ENCODE measurements at regions not wholly inside any gene's neighbourhood (a gene's known extent, or its start where the extent isn't known, plus 50 kb on each side); places are given as distances from the start of the nearest gene placed in this dataset.
"Not testable (repeated sequence)": the region's sequence is repeated elsewhere in the genome, so short reads cannot be mapped to it uniquely, and the experiment has no call there.

DNA sequence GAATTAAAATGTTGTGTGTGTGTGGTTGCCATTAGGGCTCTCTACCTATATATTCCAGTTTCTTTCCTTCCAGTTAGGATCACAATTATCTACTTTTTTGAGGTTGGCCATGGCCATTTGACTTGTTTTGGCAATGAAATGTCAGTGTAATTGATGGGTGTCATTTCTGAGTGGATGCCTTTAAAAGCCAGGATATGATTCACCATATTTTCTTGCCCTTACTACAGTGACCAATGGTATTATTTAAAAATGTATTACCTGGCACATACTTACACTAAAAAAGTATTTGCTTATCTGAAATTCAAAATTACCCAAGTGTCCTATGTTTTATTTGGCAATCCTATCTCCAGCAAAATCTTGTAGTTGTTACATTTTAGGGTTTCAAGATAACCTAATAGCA is 258.7 kb upstream of the ACTBL2 start:
- no peaks in the 10 kb centered on the region for H3K36me3 Mint-ChIP-seq (ENCODE audit: insufficient read depth)
- ATAC-seq: no peak

DNA sequence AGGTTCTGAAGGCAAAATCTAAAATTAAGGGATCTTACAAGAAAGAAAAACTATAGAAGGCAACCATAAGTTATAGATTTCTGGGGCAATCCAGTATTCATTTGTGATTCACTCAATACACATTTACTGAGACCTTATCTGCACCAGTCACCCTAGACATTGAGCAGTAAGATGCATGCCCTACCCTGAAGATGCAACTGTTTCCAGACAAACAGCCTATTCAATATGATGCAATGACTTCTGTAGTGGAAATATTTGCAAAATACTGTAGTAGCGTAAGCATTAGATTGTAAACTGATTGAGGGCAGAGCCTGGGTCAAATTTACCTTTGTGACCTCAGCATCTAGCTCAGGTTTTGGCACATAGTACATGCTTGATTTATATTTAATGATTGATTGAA is 256.2 kb upstream of the ACTBL2 start:
- no peak for DNase-seq
- peaks cover 4% of the 10 kb centered on the region for H3K27me3 Mint-ChIP-seq (ENCODE audit: low read depth)
- H3K36me3 Mint-ChIP-seq (ENCODE audit: insufficient read depth): no peaks in the 10 kb centered on the region
- ATAC-seq: no peak
- H3K4me3 Mint-ChIP-seq: no peak overlapping the region
- H3K9me3 Mint-ChIP-seq: no peaks in the 10 kb centered on the region
- H3K4me1 Mint-ChIP-seq (ENCODE audit: low read depth): no peaks in the 10 kb centered on the region

More for the DNA sequence above, 258.7 kb upstream of the ACTBL2 start:
- Mint-ChIP-seq H3K9me3 (no peaks in the 10 kb centered on the region), H3K4me1 (ENCODE audit: low read depth) (no peaks in the 10 kb centered on the region), H3K4me3 (no peak overlapping the region), H3K27me3 (ENCODE audit: low read depth) (peaks cover 2% of the 10 kb centered on the region)
- no peak for DNase-seq

DNA sequence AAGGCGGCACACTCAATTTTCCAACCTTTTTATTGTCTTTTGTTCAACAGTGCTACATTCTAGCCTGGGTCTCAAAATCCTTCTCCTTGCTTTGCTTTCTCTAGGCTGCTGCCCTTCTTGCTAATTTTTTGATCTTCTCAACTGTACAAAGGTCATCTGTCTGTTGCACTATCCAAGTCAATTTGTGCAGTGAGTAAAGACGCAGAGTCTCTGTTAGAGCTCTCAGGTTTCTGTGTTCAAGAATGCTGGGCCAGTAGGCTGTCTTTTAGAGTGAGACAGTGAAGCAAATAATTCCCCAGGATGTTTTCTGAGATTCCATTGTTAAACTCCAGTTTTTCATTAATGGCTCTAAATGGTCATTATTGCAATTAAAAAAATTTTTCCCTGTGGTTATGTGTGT is 255.7 kb upstream of the ACTBL2 start:
- Mint-ChIP-seq H3K4me3 (no peak overlapping the region), H3K27me3 (ENCODE audit: low read depth) (peaks cover 4% of the 10 kb centered on the region), H3K9me3 (no peaks in the 10 kb centered on the region), H3K36me3 (ENCODE audit: insufficient read depth) (no peaks in the 10 kb centered on the region), H3K4me1 (ENCODE audit: low read depth) (no peaks in the 10 kb centered on the region)
- no peak for DNase-seq
- ATAC-seq: no peak

DNA sequence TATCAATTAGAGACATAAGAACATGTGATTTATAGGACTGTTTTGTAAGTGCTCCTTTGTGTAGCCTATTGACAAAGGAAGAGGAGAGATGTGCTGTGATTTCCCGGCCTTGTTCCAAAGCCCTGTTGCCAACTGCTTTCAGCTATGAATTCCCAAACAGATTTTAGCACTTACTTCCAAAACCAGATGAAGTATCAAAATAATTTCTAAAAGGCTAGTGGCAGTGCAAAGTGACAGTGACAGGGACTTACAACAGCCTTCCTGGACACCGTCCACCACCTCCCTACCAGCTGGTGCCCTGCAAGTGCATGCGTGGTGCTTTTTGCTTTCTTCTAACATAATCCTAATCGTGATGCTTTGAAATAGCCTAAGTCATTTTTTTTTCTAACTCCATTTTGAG is 254.1 kb upstream of the ACTBL2 start:
- no peak overlapping the region for H3K4me3 Mint-ChIP-seq
- H3K27me3 Mint-ChIP-seq (ENCODE audit: low read depth): peaks cover 4% of the 10 kb centered on the region
- H3K9me3 Mint-ChIP-seq: no peaks in the 10 kb centered on the region
- ATAC-seq (no peak), DNase-seq (no peak)
- H3K4me1 Mint-ChIP-seq (ENCODE audit: low read depth): no peaks in the 10 kb centered on the region
- no peaks in the 10 kb centered on the region for H3K36me3 Mint-ChIP-seq (ENCODE audit: insufficient read depth)

DNA sequence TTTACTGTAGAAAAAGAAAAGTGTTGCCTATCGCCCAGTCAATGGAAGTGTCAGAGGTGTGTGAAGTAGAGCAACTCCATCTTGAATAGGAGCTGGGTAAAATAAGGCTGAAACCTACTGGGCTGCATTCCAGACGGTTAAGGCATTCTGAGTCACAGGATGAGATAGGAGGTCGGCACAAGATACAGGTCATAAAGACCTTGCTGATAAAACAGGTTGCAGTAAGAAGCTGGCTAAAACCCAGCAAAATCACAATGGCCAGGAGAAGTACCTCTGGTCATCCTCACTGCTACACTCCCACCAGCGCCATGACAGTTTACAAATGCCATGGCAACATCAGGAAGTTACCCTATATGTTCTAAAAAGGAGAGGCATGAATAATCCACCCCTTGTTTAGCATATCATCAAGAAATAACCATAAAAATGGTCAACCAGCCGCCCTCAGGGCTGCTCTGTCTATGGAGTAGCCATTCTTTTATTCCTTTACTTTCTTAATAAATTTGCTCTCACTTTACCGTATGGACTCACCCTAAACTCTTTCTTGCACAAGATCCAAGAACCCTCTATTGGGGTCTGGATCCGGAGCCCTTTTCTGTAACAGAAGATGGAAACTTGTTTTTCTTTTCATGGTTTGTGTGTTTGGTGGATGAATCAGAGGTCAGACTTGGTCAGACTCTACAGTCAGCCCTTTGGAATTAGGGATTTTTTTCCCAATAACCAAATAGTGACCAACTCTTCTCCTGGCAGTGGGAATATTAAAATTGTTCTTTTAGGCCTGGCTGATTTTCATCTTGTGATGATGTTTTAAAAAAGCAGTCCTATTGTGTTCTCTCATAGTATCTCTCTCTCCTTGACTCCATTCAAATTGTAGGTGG is 252.9 kb upstream of the ACTBL2 start:
- H3K9me3 Mint-ChIP-seq; H3K36me3 Mint-ChIP-seq (ENCODE audit: insufficient read depth); ATAC-seq; H3K4me3 Mint-ChIP-seq; H3K4me1 Mint-ChIP-seq (ENCODE audit: low read depth); H3K27me3 Mint-ChIP-seq (ENCODE audit: low read depth); DNase-seq: not testable (repeated sequence)

DNA sequence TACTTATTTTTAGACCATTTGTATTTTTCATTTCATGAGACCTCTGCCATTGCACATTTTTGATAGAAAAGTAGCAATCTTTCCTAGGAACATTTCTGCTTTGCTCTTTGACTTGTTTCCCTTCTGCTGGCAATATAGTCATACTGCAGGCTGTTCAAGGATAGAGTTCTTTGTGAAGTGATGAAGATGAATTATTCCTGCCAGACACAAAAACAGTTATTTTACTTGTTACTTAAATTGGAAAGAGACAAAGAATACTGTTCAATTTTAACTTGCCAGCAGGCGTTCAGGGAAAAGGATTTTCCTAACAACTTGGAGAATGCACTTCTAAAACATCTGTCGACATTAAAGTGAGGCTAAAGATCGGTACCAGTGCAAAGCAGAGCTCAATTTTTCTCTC is 251.7 kb upstream of the ACTBL2 start:
- no peak for ATAC-seq
- peaks cover 4% of the 10 kb centered on the region for H3K27me3 Mint-ChIP-seq (ENCODE audit: low read depth)
- no peaks in the 10 kb centered on the region for H3K36me3 Mint-ChIP-seq (ENCODE audit: insufficient read depth)
- no peak for DNase-seq
- H3K4me1 Mint-ChIP-seq (ENCODE audit: low read depth): no peaks in the 10 kb centered on the region
- no peaks in the 10 kb centered on the region for H3K9me3 Mint-ChIP-seq
- H3K4me3 Mint-ChIP-seq: no peak overlapping the region

DNA sequence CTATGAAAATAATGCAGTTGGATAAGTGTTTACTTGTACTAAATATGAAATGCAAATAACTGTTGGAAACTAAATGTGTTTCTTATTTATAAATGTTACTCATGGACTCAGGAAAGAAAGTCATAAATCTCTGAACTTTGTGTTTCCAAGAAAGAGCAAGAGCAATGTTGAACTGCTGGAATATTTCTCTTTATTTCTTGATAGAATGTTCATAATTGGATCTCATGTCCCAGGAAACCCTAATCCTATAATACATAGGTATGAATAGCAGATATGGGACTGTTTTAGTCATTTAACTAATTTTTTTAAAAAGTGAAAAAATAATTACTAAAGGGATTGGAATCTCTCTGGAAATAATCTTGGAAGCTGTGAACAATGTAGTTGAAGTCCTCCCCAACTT is 245.0 kb upstream of the ACTBL2 start:
- DNase-seq (no peak), ATAC-seq (no peak)
- Mint-ChIP-seq H3K27me3 (ENCODE audit: low read depth) (peaks cover 3% of the 10 kb centered on the region), H3K4me3 (no peak overlapping the region), H3K4me1 (ENCODE audit: low read depth) (no peaks in the 10 kb centered on the region), H3K36me3 (ENCODE audit: insufficient read depth) (no peaks in the 10 kb centered on the region), H3K9me3 (peaks cover 4% of the 10 kb centered on the region)

DNA sequence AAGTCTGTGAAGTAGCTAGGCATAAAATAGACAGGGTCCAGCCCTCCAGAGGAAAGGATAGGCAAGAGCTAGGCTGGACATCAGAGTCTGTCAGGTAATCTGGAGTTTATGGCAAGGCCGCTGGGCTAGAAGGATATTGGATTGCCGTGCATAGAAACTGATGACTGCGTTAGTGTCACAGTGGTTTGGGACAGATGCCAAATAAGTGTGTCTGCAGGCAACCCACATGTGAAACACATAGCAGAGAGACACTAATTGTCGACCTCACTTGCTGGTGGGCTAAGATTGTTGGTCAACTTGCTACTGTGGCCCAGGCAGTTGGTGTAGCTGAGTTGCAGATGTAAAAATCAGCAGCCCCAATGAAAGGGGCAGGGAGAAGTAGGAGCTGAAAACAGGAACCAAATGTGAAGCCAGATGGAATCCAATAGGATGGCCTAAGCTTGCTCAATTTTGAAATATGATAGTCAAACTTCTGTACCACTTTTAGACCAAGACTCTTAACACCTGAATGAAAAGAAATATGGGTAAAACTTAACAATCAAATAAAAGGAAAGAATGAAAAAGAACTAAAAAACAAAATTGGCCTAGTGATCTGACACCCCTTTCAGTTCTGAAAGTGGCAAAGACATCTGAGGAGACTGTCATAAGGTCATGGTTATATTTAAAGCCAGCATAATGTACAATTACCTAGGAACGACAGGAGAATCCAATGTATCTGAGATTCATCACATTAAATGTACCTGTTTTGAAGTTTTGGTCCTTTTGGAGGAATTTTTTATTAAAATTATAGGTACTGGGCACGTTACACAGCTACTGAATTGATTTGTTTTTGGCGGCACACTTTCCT is 243.3 kb upstream of the ACTBL2 start:
- Mint-ChIP-seq H3K4me3 (no peak overlapping the region), H3K36me3 (ENCODE audit: insufficient read depth) (no peaks in the 10 kb centered on the region), H3K9me3 (peaks cover 4% of the 10 kb centered on the region), H3K27me3 (ENCODE audit: low read depth) (peaks cover 5% of the 10 kb centered on the region), H3K4me1 (ENCODE audit: low read depth) (no peaks in the 10 kb centered on the region)
- DNase-seq (no peak), ATAC-seq (no peak)

DNA sequence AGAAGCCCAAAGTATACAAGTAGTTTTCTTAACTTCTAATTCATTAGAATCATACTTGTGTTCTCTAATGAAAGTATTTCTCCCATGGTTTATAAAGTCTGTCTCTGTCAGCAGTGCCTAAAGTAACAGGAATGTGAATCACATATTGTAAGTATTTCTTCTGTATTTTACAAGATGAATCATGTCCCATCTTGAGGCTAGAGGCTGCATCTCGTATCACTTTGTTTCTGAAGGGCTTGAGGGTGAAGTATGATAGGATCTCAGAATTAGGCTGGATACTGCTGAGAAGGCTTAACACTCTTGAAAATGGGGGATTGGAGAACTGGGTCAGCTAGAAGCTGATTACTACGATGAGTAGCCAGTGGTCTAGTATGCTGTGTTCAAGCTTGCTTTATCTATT is 242.2 kb upstream of the ACTBL2 start:
- no peaks in the 10 kb centered on the region for H3K36me3 Mint-ChIP-seq (ENCODE audit: insufficient read depth)
- H3K9me3 Mint-ChIP-seq: peaks cover 4% of the 10 kb centered on the region
- DNase-seq: no peak
- no peak for ATAC-seq
- H3K4me1 Mint-ChIP-seq (ENCODE audit: low read depth): no peaks in the 10 kb centered on the region
- peaks cover 5% of the 10 kb centered on the region for H3K27me3 Mint-ChIP-seq (ENCODE audit: low read depth)
- no peak overlapping the region for H3K4me3 Mint-ChIP-seq

DNA sequence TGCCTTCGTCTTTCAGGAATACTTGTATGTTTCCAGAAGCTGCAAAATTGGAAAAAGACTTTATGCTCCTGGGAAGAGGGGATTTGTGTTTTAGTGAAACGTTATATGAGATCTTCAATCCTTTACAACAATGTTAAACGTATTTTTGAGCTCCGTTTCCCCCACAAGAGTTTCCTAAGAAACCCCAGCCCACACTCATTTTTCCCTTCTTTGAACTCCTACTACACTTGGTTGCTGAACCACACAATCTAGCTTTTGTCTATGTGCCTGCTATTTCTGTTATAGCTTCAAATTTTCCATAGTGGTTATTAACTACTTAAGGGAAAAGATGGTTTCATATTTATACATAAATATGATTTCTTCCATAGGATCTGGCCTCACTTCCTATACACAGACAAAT is 238.6 kb upstream of the ACTBL2 start:
- no peaks in the 10 kb centered on the region for H3K4me1 Mint-ChIP-seq (ENCODE audit: low read depth)

DNA sequence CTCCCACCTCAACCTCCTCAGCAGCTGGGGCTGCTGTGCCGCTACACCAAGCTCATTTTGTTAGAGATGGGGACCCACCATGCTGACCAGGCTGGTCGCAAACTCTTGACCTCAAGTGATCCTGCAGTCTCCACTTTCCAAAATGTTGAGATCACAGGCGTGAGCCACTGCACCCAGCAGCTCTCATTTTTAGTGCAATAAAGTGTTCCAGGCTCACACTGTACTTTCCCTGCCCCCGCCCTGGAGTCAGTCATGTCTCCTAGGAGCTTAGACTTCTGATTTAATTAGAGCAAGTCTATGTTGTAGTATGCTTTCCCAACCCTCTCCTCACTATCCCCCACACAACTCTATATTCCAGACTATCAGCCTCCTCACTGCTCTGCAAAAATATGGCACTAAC is 238.0 kb upstream of the ACTBL2 start:
- Mint-ChIP-seq H3K4me1 (ENCODE audit: low read depth) (no peaks in the 10 kb centered on the region), H3K9me3 (no peaks in the 10 kb centered on the region), H3K27me3 (ENCODE audit: low read depth) (peaks cover 5% of the 10 kb centered on the region), H3K4me3 (no peak overlapping the region), H3K36me3 (ENCODE audit: insufficient read depth) (no peaks in the 10 kb centered on the region)
- no peak for DNase-seq
- ATAC-seq: no peak

More for the DNA sequence above, 238.6 kb upstream of the ACTBL2 start:
- Mint-ChIP-seq H3K36me3 (ENCODE audit: insufficient read depth) (no peaks in the 10 kb centered on the region), H3K9me3 (no peaks in the 10 kb centered on the region), H3K4me3 (no peak overlapping the region), H3K27me3 (ENCODE audit: low read depth) (peaks cover 5% of the 10 kb centered on the region)
- ATAC-seq (no peak), DNase-seq (no peak)

DNA sequence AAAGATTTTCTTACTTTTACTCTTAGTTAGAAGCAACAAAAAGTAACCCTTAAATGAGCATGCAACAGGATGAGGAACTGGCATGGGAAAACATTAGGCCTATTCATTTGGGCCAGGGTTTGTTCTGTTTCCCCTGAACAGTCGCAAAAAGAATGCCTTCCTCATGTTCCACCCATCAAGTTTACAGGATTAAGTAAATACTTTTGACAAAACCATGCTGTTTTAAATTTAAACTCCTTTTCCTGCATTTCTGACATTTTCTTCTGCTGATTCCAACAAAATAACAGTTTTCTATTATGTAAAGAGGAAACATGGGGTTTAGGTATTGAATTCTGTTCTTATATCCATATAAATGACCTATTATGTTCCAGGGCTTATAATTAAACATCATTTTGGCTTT is 236.6 kb upstream of the ACTBL2 start:
- Mint-ChIP-seq H3K4me3 (no peak overlapping the region), H3K9me3 (peaks cover under 1% of the 10 kb centered on the region), H3K27me3 (ENCODE audit: low read depth) (peaks cover 4% of the 10 kb centered on the region), H3K36me3 (ENCODE audit: insufficient read depth) (no peaks in the 10 kb centered on the region), H3K4me1 (ENCODE audit: low read depth) (no peaks in the 10 kb centered on the region)
- DNase-seq (no peak), ATAC-seq (no peak)

DNA sequence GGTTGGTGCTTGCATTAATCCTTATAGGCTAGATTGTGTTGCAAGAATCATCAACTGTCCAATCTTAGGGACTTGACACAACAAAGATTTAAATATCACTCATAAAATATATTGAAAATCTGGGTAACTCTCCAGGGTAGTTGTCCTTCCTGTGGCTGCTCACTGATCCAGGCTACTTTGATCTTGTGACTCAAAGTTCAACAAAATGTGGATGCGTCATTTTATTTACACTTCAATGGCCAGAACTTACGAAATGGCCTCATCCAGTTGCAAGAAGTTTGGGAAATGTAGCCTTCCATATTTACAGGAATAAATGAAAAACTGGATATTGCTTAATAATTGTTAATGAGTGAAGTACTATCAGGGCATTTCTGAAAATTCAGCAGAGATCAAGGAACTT is 235.5 kb upstream of the ACTBL2 start:
- no peak for ATAC-seq
- no peak for DNase-seq
- H3K27me3 Mint-ChIP-seq (ENCODE audit: low read depth): peaks cover 5% of the 10 kb centered on the region
- H3K4me3 Mint-ChIP-seq: no peak overlapping the region
- no peaks in the 10 kb centered on the region for H3K36me3 Mint-ChIP-seq (ENCODE audit: insufficient read depth)
- H3K9me3 Mint-ChIP-seq: peaks cover 7% of the 10 kb centered on the region
- no peaks in the 10 kb centered on the region for H3K4me1 Mint-ChIP-seq (ENCODE audit: low read depth)

DNA sequence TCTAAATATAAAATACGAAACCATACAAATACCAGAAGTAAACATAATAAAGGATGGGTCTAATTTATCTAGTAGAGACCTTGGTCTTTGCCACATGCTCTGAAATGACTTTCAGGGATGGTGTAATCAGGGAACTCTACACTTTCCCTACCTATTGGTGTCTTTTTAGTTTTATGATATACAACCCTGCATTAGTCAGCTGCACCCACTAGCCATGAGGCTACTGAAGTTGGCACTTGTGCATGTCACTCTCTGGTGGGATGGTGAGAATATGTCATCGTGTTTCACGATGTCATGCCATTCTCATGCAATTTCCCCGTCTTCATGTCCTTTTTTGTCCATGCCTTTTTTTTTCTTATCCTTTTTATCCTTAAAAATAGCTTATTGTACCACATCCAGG is 234.9 kb upstream of the ACTBL2 start:
- Mint-ChIP-seq H3K9me3 (peaks cover 7% of the 10 kb centered on the region), H3K4me1 (ENCODE audit: low read depth) (no peaks in the 10 kb centered on the region), H3K4me3 (no peak overlapping the region), H3K27me3 (ENCODE audit: low read depth) (peaks cover 5% of the 10 kb centered on the region), H3K36me3 (ENCODE audit: insufficient read depth) (no peaks in the 10 kb centered on the region)
- no peak for DNase-seq
- ATAC-seq: no peak

DNA sequence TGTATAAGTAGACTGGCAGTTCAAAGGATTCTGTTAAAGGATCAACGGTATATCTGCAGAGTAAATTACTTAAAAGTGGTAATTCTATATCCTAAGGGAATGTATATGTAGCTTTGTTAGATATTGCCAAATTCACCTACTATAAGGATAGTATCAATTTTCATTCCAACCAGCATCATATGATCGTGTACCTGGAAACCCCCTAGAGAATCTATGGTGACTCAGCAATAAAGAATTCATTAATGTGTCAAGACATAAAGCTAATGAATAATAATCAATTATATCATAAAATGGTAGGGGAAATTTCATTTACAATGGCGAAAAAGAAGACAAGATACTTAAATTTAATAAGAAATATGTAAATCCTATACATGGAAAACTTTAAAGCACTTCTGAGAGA is 234.1 kb upstream of the ACTBL2 start:
- peaks cover 7% of the 10 kb centered on the region for H3K9me3 Mint-ChIP-seq
- DNase-seq (no peak), ATAC-seq (no peak)
- H3K27me3 Mint-ChIP-seq (ENCODE audit: low read depth): peaks cover 5% of the 10 kb centered on the region
- H3K4me3 Mint-ChIP-seq: no peak overlapping the region
- no peaks in the 10 kb centered on the region for H3K36me3 Mint-ChIP-seq (ENCODE audit: insufficient read depth)
- no peaks in the 10 kb centered on the region for H3K4me1 Mint-ChIP-seq (ENCODE audit: low read depth)
